SK-N-SH treated with all-trans-retinoic acid at 6 μM for 48 hours (cell line): ENCODE measurements at regions not wholly inside any gene's neighbourhood (a gene's known extent, or its start where the extent isn't known, plus 50 kb on each side); places are given as distances from the start of the nearest gene placed in this dataset.

Experiments
- ATAC-seq: fragments of 200-7000 bp; cut with Tn5 transposase; 3 replicates; pipeline ENCODE4 v1.9.1; 2020; ENCODE audit warnings: mild to moderate bottlenecking, moderate library complexity
- ARNTL ChIP-seq: fragments of 450-650 bp; formaldehyde crosslinking; IDR thresholded peaks from 2 replicates; pipeline ENCODE4 v1.5.0; 2020; ENCODE audit warnings: low read depth, mild to moderate bottlenecking, moderate library complexity, borderline replicate concordance
- BACH2 ChIP-seq: fragments of 250-450 bp; sonication (Bioruptor Pico); IDR thresholded peaks from 2 replicates; pipeline ENCODE4 v1.9.0; 2021; ENCODE audit warnings: mild to moderate bottlenecking, borderline replicate concordance
- CSDC2 ChIP-seq: fragments of 250-450 bp; sonication (Bioruptor Pico); IDR thresholded peaks from 2 replicates; pipeline ENCODE4 v1.5.0; 2020; ENCODE audit warnings: mild to moderate bottlenecking, moderate library complexity
- CSRNP3 ChIP-seq: fragments of 250-450 bp; sonication (Bioruptor Pico); IDR thresholded peaks from 2 replicates; pipeline ENCODE4 v1.5.1; 2021; ENCODE audit warnings: mild to moderate bottlenecking, moderate library complexity
- GLIS3 ChIP-seq: fragments of 250-450 bp; sonication (Bioruptor Pico); IDR thresholded peaks from 2 replicates; pipeline ENCODE4 v1.5.0; 2020; ENCODE audit warnings: mild to moderate bottlenecking, moderate library complexity
- ISL1 ChIP-seq: fragments of 250-450 bp; sonication (Bioruptor Pico); IDR thresholded peaks from 2 replicates; pipeline ENCODE4 v2.1.2; 2022; ENCODE audit warnings: mild to moderate bottlenecking, moderate library complexity
- OSR1 ChIP-seq: fragments of 250-450 bp; sonication (Bioruptor Pico); IDR thresholded peaks from 2 replicates; pipeline ENCODE4 v1.8.0; 2022; ENCODE audit warnings: moderate library complexity, mild to moderate bottlenecking, inconsistent platforms
- POU6F1 ChIP-seq: fragments of 250-450 bp; sonication (Bioruptor Pico); IDR thresholded peaks from 2 replicates; pipeline ENCODE4 v1.8.0; 2021; ENCODE audit warnings: low read depth, mild to moderate bottlenecking, moderate library complexity, borderline replicate concordance
- PPARA ChIP-seq: fragments of 250-450 bp; sonication (Bioruptor Pico); IDR thresholded peaks from 2 replicates; pipeline ENCODE4 v1.5.0; 2020; ENCODE audit warnings: mild to moderate bottlenecking, borderline replicate concordance
- RARB ChIP-seq: fragments of 250-450 bp; sonication (Bioruptor Pico); IDR thresholded peaks from 2 replicates; pipeline ENCODE4 v1.8.0; 2021; ENCODE audit warnings: mild to moderate bottlenecking, moderate library complexity
- TCF4 ChIP-seq: fragments of 250-450 bp; sonication (Bioruptor Pico); IDR thresholded peaks from 2 replicates; pipeline ENCODE4 v1.8.0; 2021; ENCODE audit warnings: mild to moderate bottlenecking, moderate library complexity, borderline replicate concordance
- TOX ChIP-seq: fragments of 250-450 bp; sonication (Bioruptor Pico); IDR thresholded peaks from 2 replicates; pipeline ENCODE4 v1.8.0; 2021; ENCODE audit warnings: mild to moderate bottlenecking, moderate library complexity, borderline replicate concordance
- TSHZ2 ChIP-seq: fragments of 250-450 bp; sonication (Bioruptor Pico); IDR thresholded peaks from 2 replicates; pipeline ENCODE4 v1.5.0; 2020; ENCODE audit warnings: mild to moderate bottlenecking, moderate library complexity
- ZC3H10 ChIP-seq: fragments of 250-450 bp; sonication (Bioruptor Pico); IDR thresholded peaks from 2 replicates; pipeline ENCODE4 v1.5.1; 2021; ENCODE audit warnings: mild to moderate bottlenecking, moderate library complexity
- ZFP3 ChIP-seq: fragments of 250-450 bp; sonication (Bioruptor Pico); IDR thresholded peaks from 2 replicates; pipeline ENCODE4 v1.5.0; 2020; ENCODE audit warnings: mild to moderate bottlenecking, moderate library complexity
- ZFP30 ChIP-seq: fragments of 450-650 bp; formaldehyde crosslinking; IDR thresholded peaks from 2 replicates; pipeline ENCODE4 v1.5.0; 2022; ENCODE audit warnings: mild to moderate bottlenecking, moderate library complexity
- ZNF70 ChIP-seq: fragments of 450-650 bp; formaldehyde crosslinking; IDR thresholded peaks from 2 replicates; pipeline ENCODE4 v1.5.0; 2020; ENCODE audit warnings: mild to moderate bottlenecking, moderate library complexity
- ZNF8 ChIP-seq: fragments of 450-650 bp; formaldehyde crosslinking; IDR thresholded peaks from 2 replicates; pipeline ENCODE4 v1.5.0; 2020; ENCODE audit warnings: mild to moderate bottlenecking, moderate library complexity
- TF ChIP-seq, protein P1 (sequence below): fragments of 250-450 bp; sonication (Bioruptor Pico); IDR thresholded peaks from 2 replicates; pipeline ENCODE4 v1.8.0; 2020; ENCODE audit warnings: mild to moderate bottlenecking, moderate library complexity, borderline replicate concordance
- TF ChIP-seq, protein P2 (sequence below): fragments of 250-450 bp; sonication (Bioruptor Pico); IDR thresholded peaks from 2 replicates; pipeline ENCODE4 v1.5.1; 2020; ENCODE audit warnings: low read depth, mild to moderate bottlenecking, moderate library complexity

GRCh38 chr6:140105241-140105640 lies 730.8 kb upstream of the CITED2 start:
- TF ChIP-seq ZC3H10 (CRISPR knock-in tag) (no peak), POU6F1 (CRISPR knock-in tag) (no peak), CSDC2 (CRISPR knock-in tag) (no peak), CSRNP3 (CRISPR knock-in tag) (no peak), ZNF70 (CRISPR knock-in tag) (no peak), TOX (CRISPR knock-in tag) (no peak), ZFP30 (CRISPR knock-in tag) (no peak), TSHZ2 (no peak), GLIS3 (CRISPR knock-in tag) (no peak), RARB (CRISPR knock-in tag) (no peak), ZNF8 (CRISPR knock-in tag) (no peak), OSR1 (CRISPR knock-in tag) (no peak), PPARA (CRISPR knock-in tag) (no peak), ZFP3 (CRISPR knock-in tag) (no peak)
- TF ChIP-seq, protein P1, sequence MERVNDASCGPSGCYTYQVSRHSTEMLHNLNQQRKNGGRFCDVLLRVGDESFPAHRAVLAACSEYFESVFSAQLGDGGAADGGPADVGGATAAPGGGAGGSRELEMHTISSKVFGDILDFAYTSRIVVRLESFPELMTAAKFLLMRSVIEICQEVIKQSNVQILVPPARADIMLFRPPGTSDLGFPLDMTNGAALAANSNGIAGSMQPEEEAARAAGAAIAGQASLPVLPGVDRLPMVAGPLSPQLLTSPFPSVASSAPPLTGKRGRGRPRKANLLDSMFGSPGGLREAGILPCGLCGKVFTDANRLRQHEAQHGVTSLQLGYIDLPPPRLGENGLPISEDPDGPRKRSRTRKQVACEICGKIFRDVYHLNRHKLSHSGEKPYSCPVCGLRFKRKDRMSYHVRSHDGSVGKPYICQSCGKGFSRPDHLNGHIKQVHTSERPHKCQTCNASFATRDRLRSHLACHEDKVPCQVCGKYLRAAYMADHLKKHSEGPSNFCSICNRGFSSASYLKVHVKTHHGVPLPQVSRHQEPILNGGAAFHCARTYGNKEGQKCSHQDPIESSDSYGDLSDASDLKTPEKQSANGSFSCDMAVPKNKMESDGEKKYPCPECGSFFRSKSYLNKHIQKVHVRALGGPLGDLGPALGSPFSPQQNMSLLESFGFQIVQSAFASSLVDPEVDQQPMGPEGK (CRISPR knock-in tag) = no peak
- TF ChIP-seq, protein P2, sequence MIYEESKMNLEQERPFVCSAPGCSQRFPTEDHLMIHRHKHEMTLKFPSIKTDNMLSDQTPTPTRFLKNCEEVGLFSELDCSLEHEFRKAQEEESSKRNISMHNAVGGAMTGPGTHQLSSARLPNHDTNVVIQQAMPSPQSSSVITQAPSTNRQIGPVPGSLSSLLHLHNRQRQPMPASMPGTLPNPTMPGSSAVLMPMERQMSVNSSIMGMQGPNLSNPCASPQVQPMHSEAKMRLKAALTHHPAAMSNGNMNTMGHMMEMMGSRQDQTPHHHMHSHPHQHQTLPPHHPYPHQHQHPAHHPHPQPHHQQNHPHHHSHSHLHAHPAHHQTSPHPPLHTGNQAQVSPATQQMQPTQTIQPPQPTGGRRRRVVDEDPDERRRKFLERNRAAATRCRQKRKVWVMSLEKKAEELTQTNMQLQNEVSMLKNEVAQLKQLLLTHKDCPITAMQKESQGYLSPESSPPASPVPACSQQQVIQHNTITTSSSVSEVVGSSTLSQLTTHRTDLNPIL (CRISPR knock-in tag) = no peak
- ATAC-seq = no peak

DNA sequence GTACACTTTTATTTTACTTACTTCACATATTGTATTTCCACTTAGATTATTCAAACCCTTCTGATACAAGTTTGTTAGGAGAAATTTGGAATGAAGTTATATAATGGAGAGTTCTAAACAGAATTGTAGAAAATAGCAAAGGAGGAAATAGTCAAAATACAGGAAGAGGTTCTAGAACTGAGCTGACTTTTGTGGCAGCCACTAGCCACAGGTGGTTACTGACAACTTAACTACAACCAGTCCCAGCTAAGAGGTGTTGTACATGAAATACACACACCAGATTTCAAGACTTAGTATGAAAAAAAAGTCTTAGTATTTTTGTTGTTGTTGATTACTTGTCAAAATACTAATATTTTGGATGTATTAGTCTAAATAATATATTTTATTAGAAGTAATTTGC lies 727.4 kb upstream of the CITED2 start:
- TF ChIP-seq ARNTL (CRISPR knock-in tag) = no peak
- TF ChIP-seq ISL1 (CRISPR knock-in tag) = no peak
- no peak for TF ChIP-seq BACH2 (CRISPR knock-in tag)
- TF ChIP-seq ZFP3 (CRISPR knock-in tag) = no peak
- TF ChIP-seq ZFP30 (CRISPR knock-in tag) = no peak
- no peak for TF ChIP-seq ZNF8 (CRISPR knock-in tag)
- TF ChIP-seq GLIS3 (CRISPR knock-in tag) = no peak
- TF ChIP-seq POU6F1 (CRISPR knock-in tag) = no peak
- no peak for TF ChIP-seq RARB (CRISPR knock-in tag)
- TF ChIP-seq TOX (CRISPR knock-in tag) = no peak
- TF ChIP-seq OSR1 (CRISPR knock-in tag) = no peak
- no peak for TF ChIP-seq TCF4 (CRISPR knock-in tag)
- TF ChIP-seq, protein P1 (CRISPR knock-in tag) = no peak
- no peak for TF ChIP-seq TSHZ2
- TF ChIP-seq ZC3H10 (CRISPR knock-in tag) = no peak
- no peak for TF ChIP-seq CSDC2 (CRISPR knock-in tag)
- no peak for ATAC-seq
